ENCODE measurements at regions not wholly inside any gene's neighbourhood (a gene's known extent, or its start where the extent isn't known, plus 50 kb on each side); places are given as distances from the start of the nearest gene placed in this dataset.

DNA sequence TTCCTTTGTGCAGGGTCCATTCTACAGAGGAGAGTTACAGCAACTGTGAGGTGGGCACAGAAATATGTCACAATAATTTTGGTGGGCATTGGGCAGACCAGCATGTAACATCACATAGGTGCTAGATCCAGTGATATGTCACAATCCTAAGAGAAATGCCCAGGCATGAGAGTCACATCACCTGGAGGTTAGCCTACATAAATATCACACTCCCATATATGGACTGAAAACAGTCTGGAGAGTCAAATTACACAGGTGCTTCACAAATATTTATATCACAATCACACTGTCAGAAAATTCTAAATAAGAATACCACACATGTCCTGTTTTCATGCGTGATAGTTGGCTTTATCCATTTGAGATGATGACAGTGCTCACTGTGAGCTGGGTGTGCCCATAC is 903.7 kb upstream of the AMELY start:
- Histone ChIP-seq H3K4me2 (ENCODE audit: low read length) (no peak overlapping the region), H2AFZ (ENCODE audit: low read length) (no peak overlapping the region), H3K27ac (ENCODE audit: low read depth, low read length, poor library complexity, severe bottlenecking) (no peak overlapping the region), H3K9me3 (ENCODE audit: low read length) (no peaks in the 10 kb centered on the region), H4K20me1 (ENCODE audit: insufficient read depth, low read length) (no peaks in the 10 kb centered on the region), H3K79me2 (ENCODE audit: insufficient read depth, low read depth, low read length) (no peaks in the 10 kb centered on the region), H3K9me2 (ENCODE audit: insufficient read depth, low read length) (no peaks in the 10 kb centered on the region), H3K4me1 (ENCODE audit: insufficient read depth, low read length, poor library complexity, severe bottlenecking) (no peaks in the 10 kb centered on the region), H3K36me3 (ENCODE audit: insufficient read depth, low read length) (no peaks in the 10 kb centered on the region), H3K4me3 (ENCODE audit: low read depth, low read length, poor library complexity, severe bottlenecking) (no peak overlapping the region)
- intact Hi-C loops (cut with micrococcal nuclease; ENCODE audit: unreplicated experiment) = no loop called here
- peak; percentile 1 for DNase-seq (ENCODE audit: low spot score)
- TF ChIP-seq, protein P1, sequence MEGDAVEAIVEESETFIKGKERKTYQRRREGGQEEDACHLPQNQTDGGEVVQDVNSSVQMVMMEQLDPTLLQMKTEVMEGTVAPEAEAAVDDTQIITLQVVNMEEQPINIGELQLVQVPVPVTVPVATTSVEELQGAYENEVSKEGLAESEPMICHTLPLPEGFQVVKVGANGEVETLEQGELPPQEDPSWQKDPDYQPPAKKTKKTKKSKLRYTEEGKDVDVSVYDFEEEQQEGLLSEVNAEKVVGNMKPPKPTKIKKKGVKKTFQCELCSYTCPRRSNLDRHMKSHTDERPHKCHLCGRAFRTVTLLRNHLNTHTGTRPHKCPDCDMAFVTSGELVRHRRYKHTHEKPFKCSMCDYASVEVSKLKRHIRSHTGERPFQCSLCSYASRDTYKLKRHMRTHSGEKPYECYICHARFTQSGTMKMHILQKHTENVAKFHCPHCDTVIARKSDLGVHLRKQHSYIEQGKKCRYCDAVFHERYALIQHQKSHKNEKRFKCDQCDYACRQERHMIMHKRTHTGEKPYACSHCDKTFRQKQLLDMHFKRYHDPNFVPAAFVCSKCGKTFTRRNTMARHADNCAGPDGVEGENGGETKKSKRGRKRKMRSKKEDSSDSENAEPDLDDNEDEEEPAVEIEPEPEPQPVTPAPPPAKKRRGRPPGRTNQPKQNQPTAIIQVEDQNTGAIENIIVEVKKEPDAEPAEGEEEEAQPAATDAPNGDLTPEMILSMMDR (conservative IDR thresholded peaks at IDR 0.05; ENCODE audit: low read length) = no peak
- TF ChIP-seq EZH2phosphoT487 (IDR thresholded peaks at IDR 0.05; ENCODE audit: borderline replicate concordance, low read depth, low read length) = no peak
- POLR2A ChIA-PET = no interaction called here
- CTCF ChIA-PET (ENCODE audit: unreplicated experiment) = no interaction called here
- no TSS peak for BruUV-seq (replicated peaks)

DNA sequence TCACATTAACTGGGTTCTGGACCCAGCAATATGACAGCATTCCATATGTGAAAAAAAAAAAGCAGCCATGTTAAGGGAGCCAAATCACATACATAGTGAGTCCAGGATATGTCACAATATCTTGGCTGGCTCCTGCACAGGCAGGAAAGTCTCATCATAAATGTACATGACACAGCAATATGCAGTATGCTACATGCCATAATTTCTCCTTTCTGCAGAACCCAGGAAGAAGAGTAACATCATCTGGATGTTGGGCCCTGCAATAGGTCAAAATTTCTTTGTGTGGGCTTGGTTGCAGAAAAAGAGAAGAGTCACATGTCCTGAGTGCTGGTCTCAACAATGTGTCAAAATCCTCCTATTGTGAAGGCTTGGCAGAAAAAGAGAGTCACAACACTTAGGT is 902.8 kb upstream of the AMELY start:
- no peak for TF ChIP-seq EZH2phosphoT487 (IDR thresholded peaks at IDR 0.05; ENCODE audit: borderline replicate concordance, low read depth, low read length)
- Histone ChIP-seq H3K9me3 (ENCODE audit: low read length) (no peaks in the 10 kb centered on the region), H3K79me2 (ENCODE audit: insufficient read depth, low read depth, low read length) (no peaks in the 10 kb centered on the region), H4K20me1 (ENCODE audit: insufficient read depth, low read length) (no peaks in the 10 kb centered on the region), H3K4me2 (ENCODE audit: low read length) (no peak overlapping the region), H3K27ac (ENCODE audit: low read depth, low read length, poor library complexity, severe bottlenecking) (no peak overlapping the region), H2AFZ (ENCODE audit: low read length) (no peak overlapping the region), H3K4me1 (ENCODE audit: insufficient read depth, low read length, poor library complexity, severe bottlenecking) (no peaks in the 10 kb centered on the region), H3K36me3 (ENCODE audit: insufficient read depth, low read length) (no peaks in the 10 kb centered on the region), H3K9me2 (ENCODE audit: insufficient read depth, low read length) (no peaks in the 10 kb centered on the region), H3K4me3 (ENCODE audit: low read depth, low read length, poor library complexity, severe bottlenecking) (no peak overlapping the region)
- ChIA-PET CTCF (ENCODE audit: unreplicated experiment) (no interaction called here), POLR2A (no interaction called here)
- DNase-seq (ENCODE audit: low spot score) = peak; percentile 5
- intact Hi-C loops (cut with micrococcal nuclease; ENCODE audit: unreplicated experiment) = no loop called here
- no TSS peak for BruUV-seq (replicated peaks)

DNA sequence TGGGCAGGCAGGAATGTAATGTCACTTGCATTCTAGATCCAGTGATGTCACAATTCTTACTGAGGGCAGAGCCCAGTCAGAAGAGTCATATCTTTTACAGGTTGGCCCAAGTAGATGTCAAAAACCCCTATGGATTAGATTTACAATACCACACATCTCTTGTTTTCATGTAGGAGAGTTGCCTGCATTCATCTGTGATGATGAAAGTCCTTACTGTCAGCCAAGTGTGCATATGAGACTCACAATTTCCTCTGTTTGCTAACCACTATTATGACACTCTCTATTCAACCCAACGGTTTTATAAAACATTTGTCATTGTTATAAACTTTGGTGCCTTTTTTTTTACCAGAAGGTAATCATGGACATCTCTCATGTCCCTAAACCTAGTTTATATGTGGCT is 898.8 kb upstream of the AMELY start:
- peak; percentile 18 for DNase-seq (ENCODE audit: low spot score)
- ChIA-PET POLR2A (no interaction called here), CTCF (ENCODE audit: unreplicated experiment) (no interaction called here)
- intact Hi-C loops (cut with micrococcal nuclease; ENCODE audit: unreplicated experiment) = no loop called here
- Histone ChIP-seq H3K4me2 (ENCODE audit: low read length) (no peak overlapping the region), H3K36me3 (ENCODE audit: insufficient read depth, low read length) (no peaks in the 10 kb centered on the region), H3K4me3 (ENCODE audit: low read depth, low read length, poor library complexity, severe bottlenecking) (no peak overlapping the region), H4K20me1 (ENCODE audit: insufficient read depth, low read length) (no peaks in the 10 kb centered on the region), H3K9me2 (ENCODE audit: insufficient read depth, low read length) (no peaks in the 10 kb centered on the region), H3K79me2 (ENCODE audit: insufficient read depth, low read depth, low read length) (no peaks in the 10 kb centered on the region), H2AFZ (ENCODE audit: low read length) (no peak overlapping the region), H3K27ac (ENCODE audit: low read depth, low read length, poor library complexity, severe bottlenecking) (no peak overlapping the region), H3K9me3 (ENCODE audit: low read length) (no peaks in the 10 kb centered on the region), H3K4me1 (ENCODE audit: insufficient read depth, low read length, poor library complexity, severe bottlenecking) (no peaks in the 10 kb centered on the region)
- no peak for TF ChIP-seq EZH2phosphoT487 (IDR thresholded peaks at IDR 0.05; ENCODE audit: borderline replicate concordance, low read depth, low read length)
- TF ChIP-seq, protein P1 (conservative IDR thresholded peaks at IDR 0.05; ENCODE audit: low read length) = no peak
- no TSS peak for BruUV-seq (replicated peaks)

All from OCI-LY7 (cell line).